ENCODE measurements at regions not wholly inside any gene's neighbourhood (a gene's known extent, or its start where the extent isn't known, plus 50 kb on each side); places are given as distances from the start of the nearest gene placed in this dataset.

- no peak for TF ChIP-seq CTCF (conservative IDR thresholded peaks at IDR 0.05; ENCODE audit: low read depth, low read length)
- no peak for TF ChIP-seq EZH2phosphoT487 (IDR thresholded peaks at IDR 0.05; ENCODE audit: borderline replicate concordance, low read length)
- no peak for TF ChIP-seq EZH2 (IDR thresholded peaks at IDR 0.05; ENCODE audit: low read length, unreplicated experiment)
These were observed 266.0 kb upstream of the STXBP5 start for GRCh38 chr6:146938266-146938665.

All from PC-3 (cell line).